ACHN (cell line): ENCODE measurements at regions not wholly inside any gene's neighbourhood (a gene's known extent, or its start where the extent isn't known, plus 50 kb on each side); places are given as distances from the start of the nearest gene placed in this dataset.

Experiments
- DNase-seq: peaks from one replicate; pipeline ENCODE4 v3.0.0-alpha.2; 2015
- in situ Hi-C: cut with HindIII; loops from 2 replicates; pipeline ENCODE4 v1.10.0; 2017; ENCODE audit warnings: low sequenced_read_pairs, low pct_ligation_motif_present, low pct_unique_long_range_greater_than_20kb

- no peak for DNase-seq
- in situ Hi-C loops, result no loop called here
Observed at GRCh38 chr6:81237226-81237625, 515.3 kb downstream of the TENT5A start.

- in situ Hi-C loops, result no loop called here
- DNase-seq, result no peak
Observed at GRCh38 chr6:81235512-81235911, 517.0 kb downstream of the TENT5A start.

- DNase-seq, result no peak
- in situ Hi-C loops, result no loop called here
Observed at GRCh38 chr6:81233990-81234389, 518.5 kb downstream of the TENT5A start.

- in situ Hi-C loops, result no loop called here
- no peak for DNase-seq
Observed at GRCh38 chr6:81228912-81229555, 523.4 kb downstream of the TENT5A start.

- in situ Hi-C loops, result no loop called here
- DNase-seq, result no peak
Observed at GRCh38 chr6:81226957-81227356, 525.5 kb downstream of the TENT5A start.

- DNase-seq, result no peak
- in situ Hi-C loops, result no loop called here
Observed at GRCh38 chr6:81216668-81217067, 535.8 kb downstream of the TENT5A start.

GRCh38 chr6:81215092-81215432, 537.4 kb downstream of the TENT5A start:
- in situ Hi-C loops, result no loop called here
- DNase-seq, result no peak

- DNase-seq, result no peak
- in situ Hi-C loops, result no loop called here
Observed at GRCh38 chr6:81214414-81215091, 537.9 kb downstream of the TENT5A start.

- no peak for DNase-seq
- in situ Hi-C loops, result no loop called here
Observed at GRCh38 chr6:81204731-81205130, 547.8 kb downstream of the TENT5A start.

GRCh38 chr6:81194374-81194773, 558.1 kb downstream of the TENT5A start:
- DNase-seq, result no peak
- in situ Hi-C loops, result no loop called here

GRCh38 chr6:81172056-81172740, 580.3 kb downstream of the TENT5A start:
- in situ Hi-C loops, result no loop called here
- DNase-seq, result peak; percentile 84

- in situ Hi-C loops, result no loop called here
- DNase-seq, result no peak
Observed at GRCh38 chr6:81169166-81169565, 583.3 kb downstream of the TENT5A start.

GRCh38 chr6:81166770-81167169, 585.7 kb downstream of the TENT5A start:
- in situ Hi-C loops, result no loop called here
- DNase-seq, result peak; percentile 49

GRCh38 chr6:81158956-81159355, 593.5 kb downstream of the TENT5A start:
- DNase-seq, result no peak
- in situ Hi-C loops, result no loop called here

GRCh38 chr6:81148751-81149150, 603.7 kb downstream of the TENT5A start:
- in situ Hi-C loops, result no loop called here
- DNase-seq, result no peak

- in situ Hi-C loops, result no loop called here
Observed at GRCh38 chr6:81145506-81145905, 607.0 kb downstream of the TENT5A start.

GRCh38 chr6:81144346-81144745, 608.1 kb downstream of the TENT5A start:
- no peak for DNase-seq
- in situ Hi-C loops, result no loop called here

More at GRCh38 chr6:81145506-81145905, 607.0 kb downstream of the TENT5A start:
- DNase-seq, result no peak

- in situ Hi-C loops, result no loop called here
- no peak for DNase-seq
Observed at GRCh38 chr6:81138236-81138635, 614.2 kb downstream of the TENT5A start.

GRCh38 chr6:81130969-81131368, 621.5 kb downstream of the TENT5A start:
- no peak for DNase-seq
- in situ Hi-C loops, result no loop called here

GRCh38 chr6:81130061-81130460, 622.4 kb downstream of the TENT5A start:
- no peak for DNase-seq
- in situ Hi-C loops, result no loop called here
